ENCODE measurements at regions not wholly inside any gene's neighbourhood (a gene's known extent, or its start where the extent isn't known, plus 50 kb on each side); places are given as distances from the start of the nearest gene placed in this dataset.

DNA sequence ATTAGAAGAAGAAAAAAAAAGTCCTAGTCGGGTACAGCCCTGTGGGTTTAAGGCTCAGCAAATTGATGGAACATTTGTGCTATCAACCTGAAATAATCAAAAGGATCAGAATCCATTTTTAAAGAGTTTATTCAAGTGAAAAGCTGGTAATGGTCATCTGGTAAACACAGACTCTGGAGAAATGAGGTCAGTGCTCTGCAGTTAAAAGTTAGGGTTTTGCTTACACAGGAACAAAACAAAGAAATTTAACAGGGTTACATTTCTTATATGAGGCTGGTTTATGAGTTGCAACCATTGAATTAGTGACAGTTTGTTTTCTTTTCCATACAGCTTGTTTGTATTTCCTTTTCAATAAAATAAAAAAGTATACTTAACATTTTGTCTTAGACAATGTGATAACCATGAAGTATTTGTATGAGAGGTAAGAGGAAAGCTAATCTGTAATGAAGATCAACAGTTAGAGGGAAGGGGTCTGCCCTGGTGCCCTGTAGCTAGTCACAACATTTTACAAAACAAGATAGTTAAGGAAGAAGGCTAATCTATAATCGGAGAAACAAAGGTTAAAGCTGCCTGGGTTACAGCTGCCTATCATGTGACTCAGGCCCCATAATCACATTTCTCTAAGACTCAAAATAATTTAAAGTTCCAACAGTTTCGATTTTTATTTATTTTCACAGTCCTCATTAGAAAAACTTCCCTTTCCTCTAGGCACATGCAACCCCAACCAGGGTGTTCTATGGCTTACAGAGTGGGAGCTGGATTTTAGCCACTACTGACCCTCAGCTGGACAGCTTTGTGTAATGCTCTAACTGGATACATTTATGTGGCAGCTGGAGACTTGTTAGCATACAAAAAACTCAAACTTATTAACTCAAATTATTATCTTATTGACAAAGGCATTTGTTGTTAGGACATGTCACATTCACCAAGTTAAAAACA is 98.1 kb upstream of the ACP3 start:
- TF ChIP-seq REST (IDR thresholded peaks at IDR 0.05; ENCODE audit: low read depth, low read length): no peak
- TF ChIP-seq, protein P1, sequence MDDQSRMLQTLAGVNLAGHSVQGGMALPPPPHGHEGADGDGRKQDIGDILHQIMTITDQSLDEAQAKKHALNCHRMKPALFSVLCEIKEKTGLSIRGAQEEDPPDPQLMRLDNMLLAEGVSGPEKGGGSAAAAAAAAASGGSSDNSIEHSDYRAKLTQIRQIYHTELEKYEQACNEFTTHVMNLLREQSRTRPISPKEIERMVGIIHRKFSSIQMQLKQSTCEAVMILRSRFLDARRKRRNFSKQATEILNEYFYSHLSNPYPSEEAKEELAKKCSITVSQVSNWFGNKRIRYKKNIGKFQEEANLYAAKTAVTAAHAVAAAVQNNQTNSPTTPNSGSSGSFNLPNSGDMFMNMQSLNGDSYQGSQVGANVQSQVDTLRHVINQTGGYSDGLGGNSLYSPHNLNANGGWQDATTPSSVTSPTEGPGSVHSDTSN (IDR thresholded peaks at IDR 0.05): no peak
- TF ChIP-seq, protein P2, sequence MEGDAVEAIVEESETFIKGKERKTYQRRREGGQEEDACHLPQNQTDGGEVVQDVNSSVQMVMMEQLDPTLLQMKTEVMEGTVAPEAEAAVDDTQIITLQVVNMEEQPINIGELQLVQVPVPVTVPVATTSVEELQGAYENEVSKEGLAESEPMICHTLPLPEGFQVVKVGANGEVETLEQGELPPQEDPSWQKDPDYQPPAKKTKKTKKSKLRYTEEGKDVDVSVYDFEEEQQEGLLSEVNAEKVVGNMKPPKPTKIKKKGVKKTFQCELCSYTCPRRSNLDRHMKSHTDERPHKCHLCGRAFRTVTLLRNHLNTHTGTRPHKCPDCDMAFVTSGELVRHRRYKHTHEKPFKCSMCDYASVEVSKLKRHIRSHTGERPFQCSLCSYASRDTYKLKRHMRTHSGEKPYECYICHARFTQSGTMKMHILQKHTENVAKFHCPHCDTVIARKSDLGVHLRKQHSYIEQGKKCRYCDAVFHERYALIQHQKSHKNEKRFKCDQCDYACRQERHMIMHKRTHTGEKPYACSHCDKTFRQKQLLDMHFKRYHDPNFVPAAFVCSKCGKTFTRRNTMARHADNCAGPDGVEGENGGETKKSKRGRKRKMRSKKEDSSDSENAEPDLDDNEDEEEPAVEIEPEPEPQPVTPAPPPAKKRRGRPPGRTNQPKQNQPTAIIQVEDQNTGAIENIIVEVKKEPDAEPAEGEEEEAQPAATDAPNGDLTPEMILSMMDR (IDR thresholded peaks at IDR 0.05): no peak
